Endothelial cell of umbilical vein (primary cell): ENCODE measurements at regions not wholly inside any gene's neighbourhood (a gene's known extent, or its start where the extent isn't known, plus 50 kb on each side); places are given as distances from the start of the nearest gene placed in this dataset.

ENCODE experiments used
- EZH2 ChIP-seq: IDR thresholded peaks from 2 replicates; pipeline ENCODE4 v1.6.1; 2012; ENCODE audit warnings: borderline replicate concordance, low read depth, mild to moderate bottlenecking, moderate library complexity, low read length, inconsistent platforms; ENCODE audit not compliant: severe bottlenecking
- GATA2 ChIP-seq: IDR thresholded peaks from 2 replicates; pipeline ENCODE4 v1.7.0; 2011; ENCODE audit warnings: low read depth, mild to moderate bottlenecking, moderate library complexity, mixed read lengths, low read length; ENCODE audit not compliant: insufficient read length, insufficient read depth
- JUN ChIP-seq: IDR thresholded peaks from 2 replicates; pipeline ENCODE4 v1.6.1; 2011; ENCODE audit warnings: borderline replicate concordance, low read depth; ENCODE audit not compliant: insufficient read length, insufficient read depth
- MYC ChIP-seq: IDR thresholded peaks from one replicate; pipeline ENCODE4 v1.6.1; 2011; ENCODE audit warnings: mild to moderate bottlenecking, low read depth, low read length
- POLR2A ChIP-seq: IDR thresholded peaks from 2 replicates; pipeline ENCODE4 v1.6.1; 2012; ENCODE audit warnings: low read depth, mild to moderate bottlenecking, control low read depth, low read length
- POLR2AphosphoS5 ChIP-seq: IDR thresholded peaks from 2 replicates; pipeline ENCODE4 v1.6.1; 2012; ENCODE audit warnings: low read depth, mild to moderate bottlenecking, control low read depth, low read length, moderate library complexity; ENCODE audit not compliant: insufficient read depth
- TF ChIP-seq, protein P1 (sequence below), 2 donors: IDR thresholded peaks; 1 replicate in 1 of 2; 2 replicates in 1 of 2; pipeline ENCODE4 v1.5.1; 2011; ENCODE audit warnings: low read length in 2 of 2, mild to moderate bottlenecking in 2 of 2, moderate library complexity in 2 of 2, control low read depth in 1 of 2, inconsistent platforms in 1 of 2, low read depth in 1 of 2; ENCODE audit not compliant: insufficient read depth in 1 of 2; ENCODE audit errors: extremely low read depth in 1 of 2
- TF ChIP-seq, protein P2 (sequence below): IDR thresholded peaks from 2 replicates; pipeline ENCODE4 v1.6.1; 2011; ENCODE audit not compliant: insufficient read depth, insufficient read length

DNA sequence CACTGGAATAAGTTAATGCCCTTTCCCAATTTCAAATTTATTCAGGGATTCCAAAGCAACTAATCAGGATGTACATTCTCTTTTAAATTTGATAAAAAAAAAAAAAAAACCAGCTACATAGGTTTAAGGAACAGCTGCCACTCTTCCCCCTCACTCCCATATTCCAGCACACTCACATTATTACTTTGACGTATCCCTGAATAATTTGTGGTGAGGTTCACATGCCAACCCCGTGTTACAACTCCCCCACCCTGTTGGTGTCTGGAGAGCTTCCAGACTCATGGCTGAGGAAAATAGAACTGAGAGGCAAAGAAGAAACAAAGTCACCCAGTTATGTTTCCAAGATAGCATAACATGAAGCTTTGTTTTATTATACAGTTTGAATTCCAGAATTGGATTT lies 300.5 kb upstream of the MME start:
- TF ChIP-seq, protein P1, sequence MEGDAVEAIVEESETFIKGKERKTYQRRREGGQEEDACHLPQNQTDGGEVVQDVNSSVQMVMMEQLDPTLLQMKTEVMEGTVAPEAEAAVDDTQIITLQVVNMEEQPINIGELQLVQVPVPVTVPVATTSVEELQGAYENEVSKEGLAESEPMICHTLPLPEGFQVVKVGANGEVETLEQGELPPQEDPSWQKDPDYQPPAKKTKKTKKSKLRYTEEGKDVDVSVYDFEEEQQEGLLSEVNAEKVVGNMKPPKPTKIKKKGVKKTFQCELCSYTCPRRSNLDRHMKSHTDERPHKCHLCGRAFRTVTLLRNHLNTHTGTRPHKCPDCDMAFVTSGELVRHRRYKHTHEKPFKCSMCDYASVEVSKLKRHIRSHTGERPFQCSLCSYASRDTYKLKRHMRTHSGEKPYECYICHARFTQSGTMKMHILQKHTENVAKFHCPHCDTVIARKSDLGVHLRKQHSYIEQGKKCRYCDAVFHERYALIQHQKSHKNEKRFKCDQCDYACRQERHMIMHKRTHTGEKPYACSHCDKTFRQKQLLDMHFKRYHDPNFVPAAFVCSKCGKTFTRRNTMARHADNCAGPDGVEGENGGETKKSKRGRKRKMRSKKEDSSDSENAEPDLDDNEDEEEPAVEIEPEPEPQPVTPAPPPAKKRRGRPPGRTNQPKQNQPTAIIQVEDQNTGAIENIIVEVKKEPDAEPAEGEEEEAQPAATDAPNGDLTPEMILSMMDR (IDR thresholded peaks at IDR 0.05; ENCODE audit: extremely low read depth in 1 of 2, insufficient read depth in 1 of 2, low read depth in 1 of 2, low read length in 2 of 2), result no peak
- TF ChIP-seq POLR2A (no peak), EZH2 (no peak), POLR2AphosphoS5 (no peak), JUN (no peak), MYC (no peak), GATA2 (no peak)
- TF ChIP-seq, protein P2, sequence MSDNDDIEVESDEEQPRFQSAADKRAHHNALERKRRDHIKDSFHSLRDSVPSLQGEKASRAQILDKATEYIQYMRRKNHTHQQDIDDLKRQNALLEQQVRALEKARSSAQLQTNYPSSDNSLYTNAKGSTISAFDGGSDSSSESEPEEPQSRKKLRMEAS, result no peak
